CD4-positive, alpha-beta T cell treated with Interleukin-12 subunit alpha and Interleukin-12 subunit beta, for 1 hour (primary cell): ENCODE measurements at regions not wholly inside any gene's neighbourhood (a gene's known extent, or its start where the extent isn't known, plus 50 kb on each side); places are given as distances from the start of the nearest gene placed in this dataset.

Experiments
- DNase-seq: peaks from one replicate; pipeline ENCODE4 v3.0.0-alpha.2; 2020

DNA sequence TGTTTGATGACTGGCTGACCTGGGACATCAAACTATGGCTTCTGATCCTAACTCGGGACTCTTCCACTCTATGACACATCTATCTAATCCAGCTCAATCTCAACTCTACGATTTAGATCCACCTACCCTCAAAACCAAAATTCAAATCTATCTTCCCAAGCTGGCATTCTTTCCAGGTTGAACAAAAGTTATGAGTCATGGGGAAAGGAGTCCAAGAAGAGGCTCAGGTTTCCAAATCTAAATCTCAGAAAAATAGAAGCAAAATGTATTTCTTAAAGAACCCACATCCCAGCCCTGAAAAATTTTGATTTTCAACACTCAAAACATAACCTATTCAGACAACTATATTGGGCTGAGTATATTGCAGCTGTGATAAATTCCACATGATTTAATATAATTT is 143.9 kb upstream of the IPO5 start:
- no peak for DNase-seq

DNA sequence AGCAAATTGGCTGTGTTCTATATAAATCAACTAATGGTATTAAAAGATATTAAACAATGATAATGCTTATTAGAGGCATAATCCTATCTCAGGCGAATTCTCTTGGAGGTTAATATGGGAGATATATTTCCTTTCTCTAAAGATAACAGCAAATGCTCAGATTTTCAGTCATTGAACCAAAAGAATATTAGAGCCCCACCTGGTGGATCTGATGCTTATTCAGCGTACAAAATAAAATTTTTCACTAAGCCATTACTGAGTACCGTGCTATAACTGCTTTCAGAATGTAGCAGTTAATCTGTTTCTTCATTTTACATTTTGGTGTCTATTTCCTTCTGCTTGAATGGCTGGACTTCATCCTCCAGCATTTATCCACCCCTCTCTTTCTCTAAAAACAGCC is 143.3 kb upstream of the IPO5 start:
- DNase-seq, result no peak

- no peak for DNase-seq
These were observed 131.1 kb upstream of the IPO5 start for GRCh38 chr13:97822377-97822776.

- no peak for DNase-seq
These were observed 127.0 kb upstream of the IPO5 start for GRCh38 chr13:97826421-97827012.

GRCh38 chr13:97834250-97834649 is 119.2 kb upstream of the IPO5 start:
- no peak for DNase-seq

DNA sequence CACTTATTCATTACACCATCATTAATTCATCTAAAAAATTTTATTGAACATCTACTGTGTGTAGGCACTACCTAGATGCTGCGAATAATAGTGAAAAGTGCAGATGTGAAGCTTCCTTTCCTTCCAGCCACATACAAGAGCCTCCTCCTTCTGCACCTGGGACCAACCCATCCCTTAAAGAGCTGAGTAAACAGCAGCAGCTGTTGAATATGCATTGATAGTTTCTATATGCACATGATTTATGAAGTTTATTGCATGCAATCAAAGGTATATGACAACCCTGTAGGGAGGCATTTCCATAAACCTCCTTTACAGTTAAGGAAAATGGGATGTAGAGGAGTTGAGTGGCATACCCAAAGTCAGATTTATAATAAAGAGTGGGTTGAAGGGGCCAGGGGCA is 110.3 kb upstream of the IPO5 start:
- DNase-seq, result no peak

GRCh38 chr13:97844151-97844550 is 109.3 kb upstream of the IPO5 start:
- no peak for DNase-seq

GRCh38 chr13:97848886-97849285 is 104.6 kb upstream of the IPO5 start:
- DNase-seq, result no peak

DNA sequence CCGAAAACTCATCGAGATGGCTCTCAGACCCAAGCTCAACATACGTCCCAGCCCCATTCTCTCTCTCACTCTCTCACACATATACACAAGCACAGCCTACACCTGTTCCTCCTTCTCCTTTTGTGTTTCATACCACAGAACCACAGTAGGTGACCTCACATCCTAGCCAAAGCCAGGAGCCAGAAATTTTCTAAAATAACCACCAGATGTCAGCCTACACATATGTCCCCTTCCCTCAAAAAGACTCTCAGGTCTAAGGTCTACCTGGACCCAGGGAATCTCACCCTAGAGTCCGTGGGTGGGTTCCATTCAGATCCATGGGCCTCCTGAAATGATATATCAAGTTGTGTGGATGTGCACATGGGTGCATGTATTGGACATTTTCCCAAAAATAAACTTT is 104.2 kb upstream of the IPO5 start:
- DNase-seq, result no peak

DNA sequence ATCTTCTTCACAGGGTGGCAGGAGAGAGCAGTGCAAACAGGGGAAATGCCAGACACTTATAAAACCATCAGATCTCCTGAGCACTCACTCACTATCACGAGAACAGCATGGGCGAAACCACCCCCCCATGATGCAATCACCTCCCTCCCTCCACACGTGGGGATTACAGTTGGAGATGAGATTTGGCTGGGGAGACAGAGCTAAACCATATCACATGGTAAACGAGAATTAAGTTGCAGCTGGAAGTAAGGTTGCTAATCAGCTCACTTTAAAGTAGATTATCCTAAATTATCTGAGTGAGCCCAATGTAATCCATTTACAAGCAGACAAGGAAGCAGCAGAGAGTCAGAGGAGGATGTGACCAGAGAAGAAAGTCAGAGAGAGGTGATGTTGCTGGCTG is 102.2 kb upstream of the IPO5 start:
- no peak for DNase-seq

GRCh38 chr13:97852181-97852874 is 101.1 kb upstream of the IPO5 start:
- no peak for DNase-seq

DNA sequence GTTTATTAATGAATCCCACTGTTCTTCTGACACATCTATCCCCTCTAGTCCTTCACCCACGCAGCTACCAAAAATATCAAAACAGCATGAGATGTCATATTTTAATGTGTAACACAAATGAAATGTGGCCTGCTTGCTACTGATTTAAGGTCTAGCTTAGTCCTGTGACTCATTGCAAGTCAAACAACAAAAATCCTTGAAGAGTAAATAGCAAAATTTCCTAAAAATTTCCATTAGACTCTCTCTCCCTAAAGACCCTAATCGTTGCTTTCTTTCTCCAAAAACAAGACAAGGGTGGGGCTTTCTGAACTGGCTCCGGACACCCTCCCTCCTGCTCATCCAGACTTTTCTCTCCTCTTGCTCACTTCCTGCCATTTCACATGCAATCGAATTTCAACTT is 99.9 kb upstream of the IPO5 start:
- no peak for DNase-seq

GRCh38 chr13:97855570-97856303 is 97.7 kb upstream of the IPO5 start:
- peak; percentile 32 for DNase-seq

- DNase-seq, result no peak
These were observed 97.2 kb upstream of the IPO5 start for GRCh38 chr13:97856304-97856675.

DNA sequence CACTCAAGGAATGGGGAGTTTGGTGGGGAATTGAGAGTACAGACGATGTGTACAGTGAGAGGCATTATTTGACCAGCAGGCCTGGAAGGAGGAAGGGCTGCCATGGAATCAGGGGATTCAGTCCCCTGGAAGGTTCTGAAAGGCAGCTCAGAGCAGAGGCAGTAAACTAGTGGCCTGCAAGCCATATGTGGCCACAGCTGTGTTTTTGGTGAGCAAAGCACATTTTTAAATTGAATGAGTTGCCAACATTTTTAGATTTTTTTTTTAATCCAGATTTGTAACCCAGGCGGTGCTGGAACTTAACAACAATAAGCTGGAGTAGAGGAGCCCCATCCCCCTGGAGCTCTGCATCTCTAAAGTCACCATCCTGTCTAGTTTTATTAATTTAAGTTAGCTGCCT is 95.3 kb upstream of the IPO5 start:
- no peak for DNase-seq

GRCh38 chr13:97866346-97866745 is 87.1 kb upstream of the IPO5 start:
- no peak for DNase-seq

- no peak for DNase-seq
These were observed 86.7 kb upstream of the IPO5 start for GRCh38 chr13:97866751-97867150.

GRCh38 chr13:97873398-97873797 is 80.1 kb upstream of the IPO5 start:
- DNase-seq, result no peak

DNA sequence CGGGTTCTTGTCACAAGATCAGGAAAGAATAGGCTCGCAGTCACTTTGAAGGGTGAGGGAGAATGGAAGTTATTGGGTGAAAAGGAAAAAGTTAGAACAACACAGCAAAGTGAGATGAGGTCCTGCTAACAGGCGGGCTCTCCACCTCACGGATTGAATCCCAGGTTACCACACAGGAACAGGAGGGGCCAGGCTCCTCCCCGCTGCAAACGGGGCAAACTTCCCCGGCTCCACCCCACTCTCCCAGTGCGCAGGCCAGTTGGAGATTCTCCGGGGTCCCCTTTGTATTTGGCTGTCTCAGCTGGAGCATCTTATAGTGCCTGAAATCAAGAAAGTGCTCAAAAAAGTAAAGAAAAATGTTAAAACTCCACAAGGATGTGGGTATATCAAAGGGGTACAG is 78.3 kb upstream of the IPO5 start:
- DNase-seq, result no peak

- no peak for DNase-seq
These were observed 77.6 kb upstream of the IPO5 start for GRCh38 chr13:97875911-97876310.

DNA sequence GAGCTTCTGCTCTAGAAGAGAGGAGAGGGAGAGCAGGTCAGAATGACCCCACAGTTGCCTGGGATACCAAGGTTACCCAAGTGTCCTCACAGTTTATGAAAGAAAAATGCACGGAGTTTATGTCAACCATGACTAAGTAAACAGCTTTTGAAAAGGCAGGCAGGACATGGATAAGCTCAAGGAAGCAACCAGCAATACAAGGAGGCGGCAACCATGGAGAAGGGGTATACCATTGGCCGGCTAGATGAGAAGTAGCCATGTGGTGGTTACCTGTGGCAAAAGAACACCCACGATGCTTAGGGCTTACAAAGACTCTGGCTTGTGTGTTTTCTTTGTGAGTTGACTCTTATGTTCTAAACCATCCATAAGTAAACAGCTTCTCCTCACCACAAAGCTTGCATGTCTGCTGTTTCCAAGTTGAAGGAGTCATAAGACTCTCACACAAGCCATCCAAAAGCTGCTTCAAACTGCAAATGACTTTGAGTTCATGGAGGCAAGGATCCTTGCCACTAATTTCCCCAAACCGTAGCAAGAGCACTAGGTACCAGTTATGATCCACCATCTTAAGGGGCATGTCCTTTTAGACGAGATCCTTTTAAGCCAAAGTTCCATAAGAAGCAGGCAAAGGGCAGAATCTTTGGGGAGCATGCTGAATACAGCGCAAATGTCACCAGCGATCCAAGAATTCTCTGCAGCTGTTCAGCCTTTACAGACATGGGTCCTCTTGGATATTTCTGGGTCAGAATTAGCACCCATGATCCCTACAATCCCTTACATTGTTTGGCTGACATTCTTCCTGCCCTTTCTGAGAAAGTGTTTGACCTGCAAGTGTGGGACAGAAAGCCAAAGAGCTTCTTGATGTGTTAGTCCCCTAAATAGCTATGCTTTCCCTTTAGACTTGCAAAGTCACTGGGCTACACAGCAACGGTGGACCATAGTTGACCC is 74.8 kb upstream of the IPO5 start:
- DNase-seq, result no peak

- DNase-seq, result no peak
These were observed 73.7 kb upstream of the IPO5 start for GRCh38 chr13:97879646-97880310.

DNA sequence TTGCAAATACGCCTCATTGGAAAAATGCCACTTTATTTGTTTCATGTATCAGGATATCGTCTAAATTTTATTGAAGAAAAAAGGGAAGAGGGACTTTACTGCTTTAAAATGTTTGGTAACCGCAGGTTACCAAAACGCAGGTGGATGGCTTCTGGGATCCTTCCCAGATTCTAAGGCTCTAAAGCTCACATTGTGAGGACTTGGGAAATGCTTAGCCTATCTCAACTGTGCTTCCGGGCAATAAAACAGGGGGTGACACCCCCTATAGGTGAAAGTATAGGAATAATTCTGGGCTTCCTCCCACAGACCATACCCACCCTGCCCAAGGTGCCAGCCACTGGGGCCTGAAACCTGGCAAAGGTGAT is 73.2 kb upstream of the IPO5 start:
- no peak for DNase-seq
